NB4 (cell line): ENCODE measurements at regions not wholly inside any gene's neighbourhood (a gene's known extent, or its start where the extent isn't known, plus 50 kb on each side); places are given as distances from the start of the nearest gene placed in this dataset.

Experiments used
- MYC ChIP-seq: IDR thresholded peaks from 2 replicates; pipeline ENCODE4 v1.6.1; 2011; ENCODE audit warnings: low read depth, low read length
- POLR2A ChIP-seq: IDR thresholded peaks from 2 replicates; pipeline ENCODE4 v1.6.1; 2011; ENCODE audit warnings: mild to moderate bottlenecking; ENCODE audit not compliant: insufficient read length; ENCODE audit errors: extremely low read depth
- TF ChIP-seq, protein P1 (sequence below): IDR thresholded peaks from one replicate; pipeline ENCODE4 v1.5.1; 2012; ENCODE audit warnings: low read depth, low read length
- TF ChIP-seq, protein P2 (sequence below): IDR thresholded peaks from 2 replicates; pipeline ENCODE4 v1.6.1; 2011; ENCODE audit warnings: low read depth, low read length

DNA sequence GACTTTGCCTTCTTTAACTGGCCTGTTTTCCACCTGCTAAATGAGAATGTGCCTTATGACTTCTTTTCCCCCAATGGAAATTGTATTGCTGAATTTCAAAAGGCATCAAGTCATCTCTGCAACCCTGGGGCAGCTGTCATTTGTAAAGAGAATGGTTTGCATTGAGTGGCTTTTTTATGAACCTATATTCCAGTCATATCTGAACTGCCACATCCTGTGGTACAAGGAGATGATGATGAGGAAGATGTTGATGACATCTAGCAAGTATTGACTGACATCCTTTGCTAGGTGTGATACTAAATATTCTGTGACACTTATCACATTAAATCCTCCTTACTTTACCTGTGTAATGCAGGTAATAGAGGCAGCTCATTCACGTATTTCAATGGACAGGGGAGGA, 88.3 kb upstream of the KIAA1217 start:
- TF ChIP-seq POLR2A (no peak), MYC (no peak)
- TF ChIP-seq, protein P1, sequence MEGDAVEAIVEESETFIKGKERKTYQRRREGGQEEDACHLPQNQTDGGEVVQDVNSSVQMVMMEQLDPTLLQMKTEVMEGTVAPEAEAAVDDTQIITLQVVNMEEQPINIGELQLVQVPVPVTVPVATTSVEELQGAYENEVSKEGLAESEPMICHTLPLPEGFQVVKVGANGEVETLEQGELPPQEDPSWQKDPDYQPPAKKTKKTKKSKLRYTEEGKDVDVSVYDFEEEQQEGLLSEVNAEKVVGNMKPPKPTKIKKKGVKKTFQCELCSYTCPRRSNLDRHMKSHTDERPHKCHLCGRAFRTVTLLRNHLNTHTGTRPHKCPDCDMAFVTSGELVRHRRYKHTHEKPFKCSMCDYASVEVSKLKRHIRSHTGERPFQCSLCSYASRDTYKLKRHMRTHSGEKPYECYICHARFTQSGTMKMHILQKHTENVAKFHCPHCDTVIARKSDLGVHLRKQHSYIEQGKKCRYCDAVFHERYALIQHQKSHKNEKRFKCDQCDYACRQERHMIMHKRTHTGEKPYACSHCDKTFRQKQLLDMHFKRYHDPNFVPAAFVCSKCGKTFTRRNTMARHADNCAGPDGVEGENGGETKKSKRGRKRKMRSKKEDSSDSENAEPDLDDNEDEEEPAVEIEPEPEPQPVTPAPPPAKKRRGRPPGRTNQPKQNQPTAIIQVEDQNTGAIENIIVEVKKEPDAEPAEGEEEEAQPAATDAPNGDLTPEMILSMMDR = no peak
- TF ChIP-seq, protein P2, sequence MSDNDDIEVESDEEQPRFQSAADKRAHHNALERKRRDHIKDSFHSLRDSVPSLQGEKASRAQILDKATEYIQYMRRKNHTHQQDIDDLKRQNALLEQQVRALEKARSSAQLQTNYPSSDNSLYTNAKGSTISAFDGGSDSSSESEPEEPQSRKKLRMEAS = no peak
